Endodermal cell (in vitro differentiated cells): ENCODE measurements at regions not wholly inside any gene's neighbourhood (a gene's known extent, or its start where the extent isn't known, plus 50 kb on each side); places are given as distances from the start of the nearest gene placed in this dataset.

Experiments
- DNase-seq: peaks from one replicate; pipeline ENCODE4 v3.0.0-alpha.2; 2017
- H3K27ac ChIP-seq: 2 replicates; pipeline ENCODE4 v1.5.1; 2013; ENCODE audit warnings: mild to moderate bottlenecking, low read depth, low read length, moderate library complexity
- H3K27me3 ChIP-seq: 2 replicates; pipeline ENCODE4 v1.6.1; 2013; ENCODE audit warnings: mild to moderate bottlenecking, low read length, moderate library complexity; ENCODE audit not compliant: insufficient read depth, control insufficient read depth, poor library complexity, severe bottlenecking
- H3K36me3 ChIP-seq: 2 replicates; pipeline ENCODE4 v1.7.0; 2013; ENCODE audit warnings: mild to moderate bottlenecking, low read length, moderate library complexity; ENCODE audit not compliant: control insufficient read depth, insufficient read depth
- H3K4me1 ChIP-seq: one replicate; pipeline ENCODE4 v1.7.0; 2013; ENCODE audit warnings: low read length; ENCODE audit not compliant: control insufficient read depth, insufficient read depth
- H3K4me3 ChIP-seq: 2 replicates; pipeline ENCODE4 v1.5.1; 2013; ENCODE audit warnings: mild to moderate bottlenecking, low read length, moderate library complexity
- H3K9ac ChIP-seq: 2 replicates; pipeline ENCODE4 v1.6.1; 2013; ENCODE audit warnings: mild to moderate bottlenecking, low read length, moderate library complexity; ENCODE audit not compliant: poor library complexity, severe bottlenecking; ENCODE audit errors: extremely low read depth
- H3K9me3 ChIP-seq: 2 replicates; pipeline ENCODE4 v1.6.1; 2013; ENCODE audit warnings: mild to moderate bottlenecking, low read length, moderate library complexity; ENCODE audit not compliant: control insufficient read depth
- H3K27ac Mint-ChIP-seq: 2 replicates; pipeline ENCODE4 v1.8.0; 2020; ENCODE audit warnings: mixed read lengths
- H3K27me3 Mint-ChIP-seq: 2 replicates; pipeline ENCODE4 v1.8.0; 2021; ENCODE audit warnings: mild to moderate bottlenecking, mixed read lengths; ENCODE audit not compliant: insufficient read depth
- H3K36me3 Mint-ChIP-seq: 2 replicates; pipeline ENCODE4 v1.8.0; 2020; ENCODE audit warnings: low read depth, mixed read lengths
- H3K4me1 Mint-ChIP-seq: 2 replicates; pipeline ENCODE4 v1.8.0; 2020; ENCODE audit warnings: mixed read lengths
- H3K4me3 Mint-ChIP-seq: 2 replicates; pipeline ENCODE4 v1.8.0; 2020; ENCODE audit warnings: mild to moderate bottlenecking, moderate library complexity, mixed read lengths
- H3K9me3 Mint-ChIP-seq: 2 replicates; pipeline ENCODE4 v1.8.0; 2020; ENCODE audit warnings: mild to moderate bottlenecking, mixed read lengths
- CTCF ChIP-seq: fragments of 200-600 bp; sonication (generic); conservative IDR thresholded peaks from 2 replicates; pipeline ENCODE4 v1.5.0; 2021; ENCODE audit warnings: antibody characterized with exemption, mild to moderate bottlenecking
- WGBS, 2 experiments: methylation state at CpG; one replicate each; pipeline versions ENCODE4 v1.1.5 to v1.1.7; 2013; ENCODE audit warnings: missing lambda C conversion rate in 2 of 2, mixed read lengths in 1 of 2; ENCODE audit not compliant: insufficient coverage in 1 of 2, insufficient read length in 1 of 2; 5-methylcytosine and 5-hydroxymethylcytosine counted together

GRCh38 chr16:22624800-22625533 lies 114.3 kb downstream of the NPIPB5 start:
- H3K9me3 Mint-ChIP-seq = no peaks in the 10 kb centered on the region
- DNase-seq = no peak
- H3K27me3 ChIP-seq = no peaks in the 10 kb centered on the region

GRCh38 chr16:22625967-22626366 lies 115.3 kb downstream of the NPIPB5 start:
- Histone ChIP-seq H3K4me3 (no peak overlapping the region), H3K4me1 (no peaks in the 10 kb centered on the region), H3K36me3 (no peaks in the 10 kb centered on the region), H3K27me3 (no peaks in the 10 kb centered on the region), H3K9ac (no peak overlapping the region), H3K27ac (no peak overlapping the region), H3K9me3 (peaks cover 6% of the 10 kb centered on the region)
- Mint-ChIP-seq H3K27me3 (no peaks in the 10 kb centered on the region), H3K4me3 (no peak overlapping the region), H3K36me3 (no peaks in the 10 kb centered on the region), H3K9me3 (no peaks in the 10 kb centered on the region), H3K4me1 (peaks cover 5% of the 10 kb centered on the region), H3K27ac (no peak overlapping the region)
- WGBS, 2 experiments = 60 to 74% methylated on average over 1 to 2 of the region's 2 CpGs
- DNase-seq = no peak
- TF ChIP-seq CTCF = no peak

More at GRCh38 chr16:22624800-22625533, 114.3 kb downstream of the NPIPB5 start:
- Histone ChIP-seq H3K4me3 (no peak overlapping the region), H3K9me3 (peaks cover 6% of the 10 kb centered on the region), H3K4me1 (no peaks in the 10 kb centered on the region), H3K36me3 (no peaks in the 10 kb centered on the region), H3K9ac (no peak overlapping the region), H3K27ac (no peak overlapping the region)
- WGBS, 2 experiments = 86 to 90% methylated on average over 6 to 7 of the region's 7 CpGs
- Mint-ChIP-seq H3K4me3 (no peak overlapping the region), H3K4me1 (peaks cover 3% of the 10 kb centered on the region), H3K36me3 (no peaks in the 10 kb centered on the region), H3K27ac (no peak overlapping the region), H3K27me3 (no peaks in the 10 kb centered on the region)
- no peak for TF ChIP-seq CTCF

- H3K4me1 ChIP-seq = no peaks in the 10 kb centered on the region
- no peaks in the 10 kb centered on the region for H3K9me3 Mint-ChIP-seq
These were observed 116.4 kb downstream of the NPIPB5 start for GRCh38 chr16:22627043-22627442.

More at GRCh38 chr16:22627043-22627442, 116.4 kb downstream of the NPIPB5 start:
- 93% methylated on average over 3 to 5 of the region's 5 CpGs for WGBS, 2 experiments
- TF ChIP-seq CTCF = no peak
- H3K27ac Mint-ChIP-seq = no peak overlapping the region
- no peaks in the 10 kb centered on the region for H3K36me3 Mint-ChIP-seq
- no peak overlapping the region for H3K4me3 Mint-ChIP-seq
- H3K36me3 ChIP-seq = no peaks in the 10 kb centered on the region
- H3K9ac ChIP-seq = no peak overlapping the region
- H3K27ac ChIP-seq = no peak overlapping the region
- peaks cover 6% of the 10 kb centered on the region for H3K9me3 ChIP-seq
- H3K4me3 ChIP-seq = no peak overlapping the region
- no peaks in the 10 kb centered on the region for H3K27me3 ChIP-seq
- DNase-seq = no peak
- peaks cover 5% of the 10 kb centered on the region for H3K4me1 Mint-ChIP-seq
- H3K27me3 Mint-ChIP-seq = no peaks in the 10 kb centered on the region
